Esophagus squamous epithelium (tissue), 5 donors: ENCODE measurements at regions not wholly inside any gene's neighbourhood (a gene's known extent, or its start where the extent isn't known, plus 50 kb on each side); places are given as distances from the start of the nearest gene placed in this dataset.

ENCODE experiments used
- DNase-seq: peaks from one replicate; lab custom pipeline; 2025; lab: John Stamatoyannopoulos, UW
- H3K27ac ChIP-seq, 4 donors: fragments of 200-600 bp; sonication (generic); one replicate each; pipeline ENCODE4 v1.5.1; 2016 to 2019; ENCODE audit warnings: mild to moderate bottlenecking in 1 of 4
- H3K27me3 ChIP-seq, 4 donors: fragments of 200-600 bp; sonication (generic); 1 replicate in 3 of 4; 2 replicates in 1 of 4; pipeline versions ENCODE4 v1.5.1 to v1.6.0; 2017 to 2021; ENCODE audit warnings: antibody characterized with exemption in 1 of 4
- H3K36me3 ChIP-seq, 3 donors: fragments of 200-600 bp; sonication (generic); one replicate each; pipeline ENCODE4 v1.5.1; 2016 to 2019
- H3K4me1 ChIP-seq, 3 donors: fragments of 200-600 bp; sonication (generic); one replicate each; pipeline ENCODE4 v1.5.1; 2017 to 2019
- H3K4me3 ChIP-seq, 4 donors: fragments of 200-600 bp; sonication (generic); 1 replicate in 3 of 4; 2 replicates in 1 of 4; pipeline ENCODE4 v1.5.1; 2016 to 2019; ENCODE audit warnings: mild to moderate bottlenecking in 2 of 4, moderate library complexity in 1 of 4
- H3K9me3 ChIP-seq, 3 donors: fragments of 200-600 bp; sonication (generic); one replicate each; pipeline ENCODE4 v1.5.1; 2016 to 2019
- CTCF ChIP-seq, 6 experiments: fragments of 450-650 bp in 4 of 6; fragments of 200-600 bp in 2 of 6; sonication (generic) in 2 of 6; IDR thresholded peaks; one replicate each; pipeline ENCODE4 v1.5.1; 2016 to 2019; ENCODE audit warnings: antibody characterized with exemption in 6 of 6, mild to moderate bottlenecking in 4 of 6, moderate library complexity in 4 of 6
- POLR2A ChIP-seq, 4 donors: fragments of 450-650 bp; IDR thresholded peaks; one replicate each; pipeline ENCODE4 v1.6.1; 2017; ENCODE audit warnings: antibody characterized with exemption in 4 of 4, mild to moderate bottlenecking in 4 of 4, moderate library complexity in 3 of 4
- WGBS, 2 donors: methylation state at CpG; one replicate each; pipeline ENCODE4 v1.1.5; 2018; 5-methylcytosine and 5-hydroxymethylcytosine counted together
- intact Hi-C: fragments of 100-400 bp; cut with DNase I; formaldehyde crosslinking; loops from one replicate; pipeline ENCODE4 v1.15.0; 2022
- donor health status: DM: yes; HTN: yes; CAD: no.

- peaks cover 0 to 9% (median 3%) of the 10 kb centered on the region in 3 donors for H3K4me1 ChIP-seq
- TF ChIP-seq CTCF (IDR thresholded peaks at IDR 0.05) (no peak), POLR2A (IDR thresholded peaks at IDR 0.05) (no peak)
- H3K27me3 ChIP-seq, result peaks cover 0 to 7% (median 0%) of the 10 kb centered on the region in 4 donors
- no peak overlapping the region for H3K4me3 ChIP-seq
- no peaks in the 10 kb centered on the region for H3K36me3 ChIP-seq
- intact Hi-C loops, result no loop called here
- 23 to 33% methylated on average over 1 of the region's 1 CpG for WGBS, 2 donors
- H3K9me3 ChIP-seq, result no peaks in the 10 kb centered on the region
- no peak overlapping the region for H3K27ac ChIP-seq
- DNase-seq, result no peak
Measured at GRCh38 chr20:40592941-40593340, 96.1 kb downstream of the MAFB start.

- no peak overlapping the region for H3K4me3 ChIP-seq
- TF ChIP-seq CTCF (IDR thresholded peaks at IDR 0.05) (no peak), POLR2A (IDR thresholded peaks at IDR 0.05) (no peak)
- H3K27me3 ChIP-seq, result peaks cover 0 to 4% (median 0%) of the 10 kb centered on the region in 4 donors
- H3K4me1 ChIP-seq, result peaks cover 0 to 9% (median 3%) of the 10 kb centered on the region in 3 donors
- intact Hi-C loops, result no loop called here
- no peaks in the 10 kb centered on the region for H3K36me3 ChIP-seq
- no peak overlapping the region for H3K27ac ChIP-seq
- DNase-seq, result no peak
- H3K9me3 ChIP-seq, result no peaks in the 10 kb centered on the region
- WGBS, 2 donors, result 36 to 64% methylated on average over 1 of the region's 1 CpG
Measured at GRCh38 chr20:40591536-40591935, 97.5 kb downstream of the MAFB start.

- Histone ChIP-seq H3K4me3 (no peak overlapping the region), H3K27me3 (no peaks in the 10 kb centered on the region), H3K36me3 (no peaks in the 10 kb centered on the region), H3K9me3 (no peaks in the 10 kb centered on the region), H3K4me1 (peaks cover 0 to 9% (median 3%) of the 10 kb centered on the region in 3 donors), H3K27ac (no peak overlapping the region)
- intact Hi-C loops, result no loop called here
- no peak for DNase-seq
- WGBS, 2 donors, result 20 to 38% methylated on average over 1 of the region's 1 CpG
- TF ChIP-seq CTCF (IDR thresholded peaks at IDR 0.05) (no peak), POLR2A (IDR thresholded peaks at IDR 0.05) (no peak)
Measured at GRCh38 chr20:40591119-40591518, 97.9 kb downstream of the MAFB start.

DNA sequence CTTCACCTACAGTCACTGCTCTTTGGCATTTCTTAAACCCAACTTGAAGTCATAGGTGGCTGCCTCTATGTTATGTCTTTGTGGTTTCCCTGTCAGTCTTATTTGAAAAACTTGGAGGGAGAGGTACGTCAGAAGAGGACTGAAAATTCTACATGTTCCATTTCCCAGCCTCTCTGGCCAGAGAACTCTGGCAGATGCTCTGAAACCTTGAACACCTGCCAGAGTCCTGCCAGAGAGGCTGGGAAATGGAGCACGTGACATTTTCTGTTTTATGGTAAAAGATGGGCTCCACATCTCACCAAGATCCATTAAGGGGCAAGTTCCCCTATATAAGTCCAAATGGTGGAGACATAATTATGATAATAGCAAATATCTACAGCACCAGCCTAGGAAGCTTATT, 99.5 kb downstream of the MAFB start:
- no peaks in the 10 kb centered on the region for H3K9me3 ChIP-seq
- 42 to 48% methylated on average over 2 of the region's 2 CpGs for WGBS, 2 donors
- H3K4me3 ChIP-seq, result no peak overlapping the region
- intact Hi-C loops, result no loop called here
- no peak overlapping the region for H3K27ac ChIP-seq
- no peaks in the 10 kb centered on the region for H3K36me3 ChIP-seq
- TF ChIP-seq POLR2A (IDR thresholded peaks at IDR 0.05) (no peak), CTCF (IDR thresholded peaks at IDR 0.05) (no peak)
- H3K27me3 ChIP-seq, result no peaks in the 10 kb centered on the region
- H3K4me1 ChIP-seq, result peaks cover 0 to 11% (median 3%) of the 10 kb centered on the region in 3 donors
- no peak for DNase-seq

DNA sequence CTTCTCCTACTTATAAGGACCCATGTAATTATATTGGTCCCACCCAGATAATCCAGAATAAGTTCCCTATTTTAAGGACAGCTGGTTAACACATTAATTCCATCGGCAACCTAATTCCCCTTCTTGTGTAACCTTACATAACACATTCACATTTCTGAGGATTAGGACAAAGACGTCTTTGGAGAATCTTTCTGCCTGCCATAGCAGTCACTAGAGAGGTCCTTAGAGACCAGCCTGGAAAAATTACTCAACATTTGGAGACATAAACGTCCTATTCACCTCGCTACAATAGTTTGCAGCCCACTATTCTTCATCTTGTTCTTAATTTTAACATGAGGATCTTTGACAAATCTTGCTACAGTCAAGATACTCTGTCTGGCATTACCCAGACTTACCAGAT, 100.1 kb downstream of the MAFB start:
- no peak for DNase-seq
- Histone ChIP-seq H3K4me3 (no peak overlapping the region), H3K4me1 (peaks cover 0 to 18% (median 3%) of the 10 kb centered on the region in 3 donors), H3K9me3 (no peaks in the 10 kb centered on the region), H3K36me3 (no peaks in the 10 kb centered on the region), H3K27me3 (no peaks in the 10 kb centered on the region), H3K27ac (no peak overlapping the region)
- TF ChIP-seq POLR2A (IDR thresholded peaks at IDR 0.05) (no peak), CTCF (IDR thresholded peaks at IDR 0.05) (no peak)
- intact Hi-C loops, result no loop called here
- WGBS, 2 donors, result 72 to 79% methylated on average over 4 of the region's 4 CpGs
